HG03432 (cell line): ENCODE measurements at regions not wholly inside any gene's neighbourhood (a gene's known extent, or its start where the extent isn't known, plus 50 kb on each side); places are given as distances from the start of the nearest gene placed in this dataset.

Experiments used
- ATAC-seq: cut with Tn5 transposase; IDR thresholded peaks from one replicate; pipeline ENCODE4 v1.9.1; 2021; ENCODE audit warnings: mild to moderate bottlenecking, moderate library complexity; ENCODE audit not compliant: unreplicated experiment

- ATAC-seq, result no peak
These were observed 259.4 kb downstream of the GPD2 start for GRCh38 chr2:156695595-156695994.

DNA sequence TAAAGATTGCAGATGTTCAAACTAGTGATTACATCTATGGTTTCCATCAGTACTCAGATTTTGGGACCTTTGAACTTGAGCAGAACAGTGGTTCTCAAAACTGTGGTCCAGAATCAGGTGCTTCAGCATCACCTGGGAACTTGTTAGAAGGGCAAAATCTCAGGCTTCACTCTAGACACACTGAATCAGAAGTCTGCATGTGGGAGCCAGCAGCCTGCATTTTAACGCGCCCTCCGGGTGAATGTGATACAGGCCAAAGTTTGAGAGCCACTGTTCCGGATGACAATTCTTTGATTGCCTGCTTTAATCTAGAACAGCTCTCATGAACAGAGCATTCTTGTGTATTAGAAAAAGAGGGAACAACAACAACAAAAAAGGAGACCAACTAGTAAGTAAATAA, 261.7 kb downstream of the GPD2 start:
- ATAC-seq, result no peak

DNA sequence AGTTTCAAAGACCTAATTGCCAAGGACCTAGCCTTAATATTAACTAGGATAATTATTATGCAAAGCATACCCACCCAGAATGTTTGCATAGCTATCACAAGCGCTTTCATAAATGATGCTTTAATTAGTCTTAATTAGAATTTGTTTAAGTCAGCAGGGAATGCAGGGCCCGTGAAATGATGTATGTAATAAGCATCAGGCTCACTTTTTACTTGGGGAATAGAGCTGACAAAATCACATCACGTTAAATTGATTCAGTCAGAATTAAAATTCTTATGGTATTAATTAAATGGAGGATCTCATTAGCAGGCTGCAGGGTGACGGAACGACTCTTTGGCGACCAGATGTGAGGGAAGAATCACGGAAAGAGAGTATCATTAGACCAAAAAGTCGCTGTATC, 264.5 kb downstream of the GPD2 start:
- no peak for ATAC-seq

DNA sequence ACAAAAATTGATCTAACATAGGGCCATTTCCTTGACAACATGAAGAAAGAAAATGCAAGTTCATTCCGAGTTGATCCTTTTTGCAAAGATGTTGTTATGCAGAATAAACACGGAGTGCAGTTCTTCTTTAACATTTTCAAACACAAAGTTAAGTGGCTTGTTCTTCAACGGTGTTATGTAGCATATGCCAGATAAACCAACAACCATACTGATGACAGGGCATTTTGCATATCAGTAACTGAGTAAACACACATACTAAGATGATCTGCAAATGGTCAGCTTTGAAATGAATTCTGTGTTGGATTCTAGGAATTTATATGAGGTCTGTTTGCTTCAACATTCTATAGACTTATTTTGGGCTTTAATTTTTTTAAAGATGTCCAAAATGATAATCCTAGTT, 266.4 kb downstream of the GPD2 start:
- ATAC-seq, result no peak

- ATAC-seq, result no peak
These were observed 267.5 kb downstream of the GPD2 start for GRCh38 chr2:156703642-156704041.

- no peak for ATAC-seq
These were observed 268.0 kb downstream of the GPD2 start for GRCh38 chr2:156704132-156704531.

- ATAC-seq, result no peak
These were observed 268.4 kb downstream of the GPD2 start for GRCh38 chr2:156704617-156705016.

DNA sequence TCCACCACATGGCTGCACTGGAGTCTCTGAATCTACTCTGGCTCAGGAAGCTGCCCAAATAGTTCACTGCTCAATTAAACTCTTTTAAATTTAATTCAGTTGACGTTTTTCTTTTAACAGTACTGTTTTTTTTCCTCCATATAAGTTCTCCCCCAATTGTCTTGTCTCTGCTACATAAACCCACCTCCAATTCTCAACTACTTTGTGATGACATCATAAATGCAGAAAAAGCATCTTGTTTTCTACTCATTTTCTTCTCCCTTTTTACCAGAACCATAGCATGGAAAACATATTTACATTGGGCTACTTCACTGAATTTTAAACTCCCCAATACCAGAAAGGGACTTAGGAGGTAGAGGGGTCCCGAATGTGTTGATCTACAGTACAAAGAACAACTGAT, 270.4 kb downstream of the GPD2 start:
- ATAC-seq, result no peak

GRCh38 chr2:156708051-156708450, 271.9 kb downstream of the GPD2 start:
- no peak for ATAC-seq

GRCh38 chr2:156709091-156709490, 272.9 kb downstream of the GPD2 start:
- ATAC-seq, result no peak

DNA sequence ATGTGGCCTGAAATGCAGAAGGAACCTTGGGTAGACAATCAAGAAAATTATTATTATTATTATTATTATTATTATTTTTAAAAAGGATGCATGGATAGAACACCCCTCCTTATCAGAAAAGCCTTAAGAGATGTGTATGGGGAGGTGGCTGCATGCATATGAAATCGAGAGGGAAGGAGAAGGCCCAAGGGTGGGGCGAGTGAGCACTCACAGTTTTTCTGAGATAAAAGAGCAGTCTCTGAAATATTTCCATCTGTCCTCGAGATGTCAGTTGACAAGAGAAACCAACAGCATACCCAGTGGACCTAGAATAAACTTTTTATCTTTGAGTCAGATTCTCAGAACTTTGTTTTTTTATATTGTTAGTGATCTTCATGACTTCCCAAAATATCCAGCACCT, 282.9 kb downstream of the GPD2 start:
- ATAC-seq, result no peak

DNA sequence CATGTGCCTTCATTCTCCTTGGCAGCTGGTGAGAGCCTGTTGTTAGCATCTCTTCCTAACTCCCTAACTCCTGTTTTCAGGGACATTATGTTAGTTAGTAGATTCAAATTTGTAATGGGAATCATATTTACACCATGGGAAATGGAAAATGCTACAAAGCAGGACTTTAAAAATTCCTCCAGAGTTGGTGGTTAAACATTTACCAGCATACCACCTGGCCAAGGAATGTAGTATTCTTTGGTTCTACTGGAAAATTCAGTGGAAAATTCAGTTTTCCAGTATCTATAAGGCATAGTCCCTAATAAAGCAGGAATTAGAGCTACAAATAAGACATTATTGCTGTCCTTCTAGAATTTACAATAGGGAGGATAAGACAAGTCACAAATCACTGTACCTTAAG, 291.7 kb downstream of the GPD2 start:
- ATAC-seq, result no peak

DNA sequence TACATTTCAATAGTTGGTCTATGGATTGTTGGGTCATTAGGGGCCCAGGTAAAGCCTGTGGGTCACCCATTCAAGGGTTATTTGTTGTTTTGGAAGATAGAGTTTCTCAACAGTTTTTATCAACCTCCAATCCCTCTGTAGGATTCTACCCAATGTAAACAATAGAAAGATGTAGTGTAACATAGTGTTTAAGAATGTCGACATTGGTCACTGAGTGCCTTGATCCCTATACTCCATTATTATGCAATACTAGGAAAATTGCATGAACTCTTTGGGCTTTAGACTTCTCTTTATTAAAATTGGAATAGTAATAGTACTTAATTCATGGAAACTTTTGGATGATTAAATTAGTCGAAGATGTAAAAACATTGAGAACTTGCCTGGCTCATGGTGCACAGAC, 292.1 kb downstream of the GPD2 start:
- no peak for ATAC-seq

DNA sequence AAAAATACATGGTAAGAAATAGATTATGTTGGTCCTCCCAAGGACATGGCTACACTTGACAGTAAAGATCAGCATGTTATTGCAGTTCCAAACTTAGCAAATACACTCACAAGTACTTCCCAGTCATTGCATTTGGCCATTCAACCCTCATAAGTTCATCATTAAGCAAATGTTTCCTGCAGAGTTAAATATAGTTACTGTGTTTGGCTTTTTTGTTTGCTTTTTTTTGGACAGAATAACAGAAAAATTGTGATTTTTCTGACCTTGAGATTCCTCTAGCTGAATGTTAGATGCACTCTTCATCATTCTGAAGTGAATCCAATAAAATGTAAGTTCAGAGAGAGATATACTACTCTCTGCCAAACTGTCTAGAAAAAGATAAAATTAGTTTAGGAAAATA, 295.3 kb downstream of the GPD2 start:
- ATAC-seq, result no peak

- no peak for ATAC-seq
These were observed 300.8 kb downstream of the GPD2 start for GRCh38 chr2:156736950-156737349.

- ATAC-seq, result no peak
These were observed 303.1 kb downstream of the GPD2 start for GRCh38 chr2:156739301-156739700.

DNA sequence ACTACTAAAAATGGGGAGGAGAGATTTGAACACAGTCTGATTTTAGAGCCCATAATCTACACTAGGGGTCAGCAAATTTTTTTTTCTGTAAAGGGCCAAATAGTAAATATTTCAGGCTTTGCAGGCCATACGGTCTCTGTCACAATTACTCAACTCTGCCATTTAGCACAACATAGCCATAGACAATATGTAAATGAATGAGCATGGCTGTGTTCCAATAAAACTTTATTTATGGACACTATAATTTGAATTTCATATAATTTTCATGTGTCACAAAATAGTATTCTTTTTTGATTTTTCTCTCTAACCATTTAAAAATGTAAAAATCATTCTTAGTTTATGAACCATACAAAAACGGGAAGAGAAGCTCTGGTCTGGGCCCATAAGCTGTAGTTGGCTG, 309.4 kb downstream of the GPD2 start:
- no peak for ATAC-seq

DNA sequence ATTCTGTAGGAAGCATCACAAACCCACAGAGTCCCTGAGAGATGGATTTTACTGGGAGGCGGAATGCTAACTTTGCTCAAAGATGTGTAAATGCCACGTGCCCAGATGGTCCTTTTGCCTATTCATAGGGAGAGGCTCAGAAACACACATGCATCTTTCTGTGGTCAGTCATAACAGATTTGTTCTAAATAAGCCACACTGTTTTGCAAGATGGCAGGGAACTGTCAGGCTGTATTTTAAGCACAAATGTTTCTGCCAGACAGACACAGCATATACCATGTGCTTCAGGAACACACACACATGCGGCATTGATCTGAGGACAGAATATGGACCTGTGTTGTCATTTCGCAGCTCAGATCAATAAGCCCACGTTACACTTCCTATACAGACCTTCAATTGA, 312.0 kb downstream of the GPD2 start:
- ATAC-seq, result no peak

GRCh38 chr2:156752042-156752441, 315.9 kb downstream of the GPD2 start:
- ATAC-seq, result no peak

- no peak for ATAC-seq
These were observed 317.6 kb downstream of the GPD2 start for GRCh38 chr2:156753766-156754165.

DNA sequence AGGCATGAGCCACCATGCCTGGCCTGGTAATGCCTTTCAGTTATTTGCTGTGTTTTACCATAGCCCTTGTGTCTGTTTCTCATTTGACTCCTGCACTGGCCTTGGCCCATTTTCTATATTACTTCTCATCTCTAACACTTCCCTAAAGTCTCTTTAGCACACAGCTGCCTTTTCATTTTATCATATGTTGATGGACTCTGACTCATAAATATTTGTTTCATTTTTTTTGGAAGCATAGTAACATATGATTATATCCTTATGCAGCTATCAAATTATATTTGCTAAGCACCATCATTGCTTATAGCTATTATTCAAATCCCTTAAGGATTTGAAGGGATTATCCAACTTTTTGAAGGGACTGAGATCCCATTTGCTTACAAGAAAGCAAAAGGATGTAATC, 320.3 kb downstream of the GPD2 start:
- no peak for ATAC-seq

DNA sequence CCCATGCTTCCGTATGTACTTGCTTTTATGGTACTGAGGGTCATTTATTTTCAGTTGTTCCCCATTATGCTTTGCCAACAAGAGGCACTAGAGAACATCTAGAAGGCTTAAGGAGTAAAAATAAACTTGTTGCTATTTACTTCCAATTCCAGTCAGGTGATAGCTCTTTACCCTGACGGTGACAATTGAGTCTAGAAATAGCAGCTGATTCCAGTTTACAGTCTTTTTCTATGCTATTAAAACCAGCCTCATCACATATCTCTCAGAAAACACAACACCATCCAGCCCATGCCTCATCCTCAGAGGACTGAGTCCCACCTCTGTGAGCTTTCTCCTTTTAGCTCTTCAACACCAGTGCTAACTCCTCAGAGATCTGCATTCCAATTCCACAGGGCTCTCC, 327.0 kb downstream of the GPD2 start:
- no peak for ATAC-seq

DNA sequence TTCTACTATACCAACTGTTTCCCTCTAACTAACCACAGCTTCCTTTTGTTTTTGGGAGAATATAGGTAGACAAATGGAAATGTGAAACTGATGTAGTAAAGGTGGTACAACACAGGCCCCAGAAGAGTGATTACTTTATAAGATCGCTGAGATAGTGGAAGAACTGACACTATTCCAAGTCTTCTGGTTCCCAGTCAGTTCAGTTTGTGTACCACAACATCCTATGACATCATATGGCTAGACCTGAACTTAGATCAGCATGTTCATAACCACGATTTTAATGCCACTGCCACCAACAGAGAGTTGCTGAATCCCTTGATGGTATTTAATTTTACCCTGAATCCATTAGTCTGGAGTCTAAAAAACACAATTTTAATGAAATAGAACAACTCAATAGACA, 328.9 kb downstream of the GPD2 start:
- no peak for ATAC-seq

DNA sequence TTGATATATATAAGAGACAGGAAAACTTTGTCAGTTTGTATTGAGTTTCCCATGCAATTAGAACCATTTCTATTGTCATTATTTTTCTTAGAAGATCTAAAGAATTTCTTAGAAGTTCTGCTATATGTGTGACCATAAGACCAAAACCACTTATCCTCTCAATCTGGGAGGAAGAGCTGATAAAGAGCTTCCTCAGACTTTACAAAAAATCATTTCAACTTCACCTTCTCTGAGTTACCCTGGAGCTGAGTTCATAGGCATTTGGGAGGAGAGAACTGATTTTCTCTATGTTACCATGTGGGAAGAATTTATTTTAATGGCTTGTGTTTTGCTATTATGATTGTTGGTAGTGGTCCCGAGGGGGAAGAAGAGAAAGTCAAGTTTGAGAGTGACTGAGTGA, 329.3 kb downstream of the GPD2 start:
- no peak for ATAC-seq
